HUES6 (cell line): ENCODE measurements at regions not wholly inside any gene's neighbourhood (a gene's known extent, or its start where the extent isn't known, plus 50 kb on each side); places are given as distances from the start of the nearest gene placed in this dataset.
"Not testable (repeated sequence)": the region's sequence is repeated elsewhere in the genome, so short reads cannot be mapped to it uniquely, and the experiment has no call there.

Source experiments
- H3K27ac ChIP-seq: 2 replicates; pipeline ENCODE4 v1.7.0; 2013; ENCODE audit warnings: low read depth, mild to moderate bottlenecking, low read length, inconsistent platforms
- H3K27me3 ChIP-seq: 2 replicates; pipeline ENCODE4 v1.6.1; 2013; ENCODE audit warnings: low read length; ENCODE audit not compliant: control insufficient read depth, insufficient read depth
- H3K36me3 ChIP-seq: 2 replicates; pipeline ENCODE4 v1.6.1; 2013; ENCODE audit warnings: low read length; ENCODE audit not compliant: control insufficient read depth, insufficient read depth
- H3K4me1 ChIP-seq: 2 replicates; pipeline ENCODE4 v1.6.1; 2013; ENCODE audit warnings: low read length; ENCODE audit not compliant: control insufficient read depth, insufficient read depth
- H3K4me3 ChIP-seq: 2 replicates; pipeline ENCODE4 v1.5.1; 2013; ENCODE audit warnings: low read depth, low read length
- H3K9ac ChIP-seq: one replicate; pipeline ENCODE4 v1.6.1; 2013; ENCODE audit warnings: mild to moderate bottlenecking, low read length
- H3K9me3 ChIP-seq: 2 replicates; pipeline ENCODE4 v1.6.1; 2013; ENCODE audit warnings: low read depth, low read length; ENCODE audit not compliant: control insufficient read depth, insufficient read depth

- H3K36me3 ChIP-seq: no peaks in the 10 kb centered on the region
- H3K9me3 ChIP-seq: peaks cover 3% of the 10 kb centered on the region; the same call in 1 of the 2 replicates
- H3K27me3 ChIP-seq: no peaks in the 10 kb centered on the region
- no peak overlapping the region for H3K9ac ChIP-seq
- no peaks in the 10 kb centered on the region for H3K4me1 ChIP-seq
- no peak overlapping the region for H3K27ac ChIP-seq
- H3K4me3 ChIP-seq: no peak overlapping the region
Measured at GRCh38 chr13:88675347-88675996, 1004.3 kb downstream of the SLITRK5 start.

- H3K9me3 ChIP-seq: no peaks in the 10 kb centered on the region
- H3K4me1 ChIP-seq: no peaks in the 10 kb centered on the region
- H3K4me3 ChIP-seq: no peak overlapping the region
- H3K9ac ChIP-seq: no peak overlapping the region
- H3K27ac ChIP-seq: no peak overlapping the region
- no peaks in the 10 kb centered on the region for H3K27me3 ChIP-seq
- no peaks in the 10 kb centered on the region for H3K36me3 ChIP-seq
Measured at GRCh38 chr13:88676016-88676415, 1004.8 kb downstream of the SLITRK5 start.

- no peaks in the 10 kb centered on the region for H3K9me3 ChIP-seq
- no peak overlapping the region for H3K9ac ChIP-seq
- no peaks in the 10 kb centered on the region for H3K4me1 ChIP-seq
- no peaks in the 10 kb centered on the region for H3K36me3 ChIP-seq
- no peak overlapping the region for H3K4me3 ChIP-seq
- no peak overlapping the region for H3K27ac ChIP-seq
- H3K27me3 ChIP-seq: no peaks in the 10 kb centered on the region
Measured at GRCh38 chr13:88685459-88685858, 1014.3 kb downstream of the SLITRK5 start.

GRCh38 chr13:88701551-88701950 is 1030.4 kb downstream of the SLITRK5 start:
- no peak overlapping the region for H3K27ac ChIP-seq
- H3K4me1 ChIP-seq: peaks cover 4% of the 10 kb centered on the region; the same call in 1 of the 2 replicates
- no peak overlapping the region for H3K9ac ChIP-seq
- no peak overlapping the region for H3K4me3 ChIP-seq
- H3K9me3 ChIP-seq: no peaks in the 10 kb centered on the region; the same call in 1 of the 2 replicates
- no peaks in the 10 kb centered on the region for H3K36me3 ChIP-seq
- H3K27me3 ChIP-seq: no peaks in the 10 kb centered on the region

- Histone ChIP-seq H3K4me1 (peaks cover 4% of the 10 kb centered on the region; the same call in 1 of the 2 replicates), H3K9me3 (no peaks in the 10 kb centered on the region), H3K9ac (no peak overlapping the region), H3K4me3 (no peak overlapping the region), H3K27ac (peak overlapping the region; percentile 22; the same call in 1 of the 2 replicates), H3K27me3 (no peaks in the 10 kb centered on the region), H3K36me3 (no peaks in the 10 kb centered on the region)
Measured at GRCh38 chr13:88704600-88705275, 1033.6 kb downstream of the SLITRK5 start.

- Histone ChIP-seq H3K36me3 (no peaks in the 10 kb centered on the region), H3K4me1 (peaks cover 4% of the 10 kb centered on the region; the same call in 1 of the 2 replicates), H3K27me3 (no peaks in the 10 kb centered on the region), H3K27ac (no peak overlapping the region), H3K9me3 (no peaks in the 10 kb centered on the region), H3K9ac (no peak overlapping the region), H3K4me3 (no peak overlapping the region)
Measured at GRCh38 chr13:88707646-88708045, 1036.5 kb downstream of the SLITRK5 start.

- no peaks in the 10 kb centered on the region for H3K36me3 ChIP-seq
- no peak overlapping the region for H3K27ac ChIP-seq
- H3K4me1 ChIP-seq: no peaks in the 10 kb centered on the region
Measured at GRCh38 chr13:88717946-88718345, 1046.8 kb downstream of the SLITRK5 start.

GRCh38 chr13:88718781-88719180 is 1047.6 kb downstream of the SLITRK5 start:
- no peaks in the 10 kb centered on the region for H3K27me3 ChIP-seq
- no peak overlapping the region for H3K27ac ChIP-seq
- no peaks in the 10 kb centered on the region for H3K9me3 ChIP-seq
- H3K4me1 ChIP-seq: no peaks in the 10 kb centered on the region
- no peak overlapping the region for H3K9ac ChIP-seq
- H3K4me3 ChIP-seq: no peak overlapping the region
- no peaks in the 10 kb centered on the region for H3K36me3 ChIP-seq

More at GRCh38 chr13:88717946-88718345, 1046.8 kb downstream of the SLITRK5 start:
- no peak overlapping the region for H3K4me3 ChIP-seq
- no peaks in the 10 kb centered on the region for H3K9me3 ChIP-seq
- H3K27me3 ChIP-seq: no peaks in the 10 kb centered on the region
- no peak overlapping the region for H3K9ac ChIP-seq

GRCh38 chr13:88726075-88726474 is 1054.9 kb downstream of the SLITRK5 start:
- H3K27me3 ChIP-seq: no peaks in the 10 kb centered on the region
- no peaks in the 10 kb centered on the region for H3K36me3 ChIP-seq
- no peaks in the 10 kb centered on the region for H3K9me3 ChIP-seq
- no peak overlapping the region for H3K4me3 ChIP-seq
- no peaks in the 10 kb centered on the region for H3K4me1 ChIP-seq
- no peak overlapping the region for H3K9ac ChIP-seq
- H3K27ac ChIP-seq: no peak overlapping the region

GRCh38 chr13:88727236-88727635 is 1056.1 kb downstream of the SLITRK5 start:
- H3K4me3 ChIP-seq, H3K36me3 ChIP-seq, H3K9ac ChIP-seq, H3K27me3 ChIP-seq, H3K27ac ChIP-seq, H3K4me1 ChIP-seq, H3K9me3 ChIP-seq: not testable (repeated sequence)

- H3K4me1 ChIP-seq: no peaks in the 10 kb centered on the region
- H3K9me3 ChIP-seq: no peaks in the 10 kb centered on the region
- no peaks in the 10 kb centered on the region for H3K36me3 ChIP-seq
- H3K4me3 ChIP-seq: no peak overlapping the region
- no peak overlapping the region for H3K9ac ChIP-seq
- no peaks in the 10 kb centered on the region for H3K27me3 ChIP-seq
- no peak overlapping the region for H3K27ac ChIP-seq
Measured at GRCh38 chr13:88729605-88730004, 1058.4 kb downstream of the SLITRK5 start.
